DOHH2 (cell line): ENCODE measurements at regions not wholly inside any gene's neighbourhood (a gene's known extent, or its start where the extent isn't known, plus 50 kb on each side); places are given as distances from the start of the nearest gene placed in this dataset.
"Not testable (repeated sequence)": the region's sequence is repeated elsewhere in the genome, so short reads cannot be mapped to it uniquely, and the experiment has no call there.

ENCODE experiments used
- EZH2phosphoT487 ChIP-seq: fragments of 200-600 bp; sonication (generic); IDR thresholded peaks from 2 replicates; pipeline ENCODE4 v1.6.1; 2017; ENCODE audit warnings: borderline replicate concordance, mild to moderate bottlenecking, antibody characterized with exemption, low read length, moderate library complexity, mixed read lengths
- TF ChIP-seq, protein P1 (sequence below): fragments of 200-600 bp; sonication (generic); IDR thresholded peaks from one replicate; pipeline ENCODE4 v1.5.1; 2014; ENCODE audit warnings: antibody characterized with exemption, mild to moderate bottlenecking, low read depth, low read length; ENCODE audit not compliant: poor library complexity, severe bottlenecking

GRCh38 chr15:20188611-20189010, 353.0 kb downstream of the GOLGA6L6 start:
- TF ChIP-seq, protein P1, sequence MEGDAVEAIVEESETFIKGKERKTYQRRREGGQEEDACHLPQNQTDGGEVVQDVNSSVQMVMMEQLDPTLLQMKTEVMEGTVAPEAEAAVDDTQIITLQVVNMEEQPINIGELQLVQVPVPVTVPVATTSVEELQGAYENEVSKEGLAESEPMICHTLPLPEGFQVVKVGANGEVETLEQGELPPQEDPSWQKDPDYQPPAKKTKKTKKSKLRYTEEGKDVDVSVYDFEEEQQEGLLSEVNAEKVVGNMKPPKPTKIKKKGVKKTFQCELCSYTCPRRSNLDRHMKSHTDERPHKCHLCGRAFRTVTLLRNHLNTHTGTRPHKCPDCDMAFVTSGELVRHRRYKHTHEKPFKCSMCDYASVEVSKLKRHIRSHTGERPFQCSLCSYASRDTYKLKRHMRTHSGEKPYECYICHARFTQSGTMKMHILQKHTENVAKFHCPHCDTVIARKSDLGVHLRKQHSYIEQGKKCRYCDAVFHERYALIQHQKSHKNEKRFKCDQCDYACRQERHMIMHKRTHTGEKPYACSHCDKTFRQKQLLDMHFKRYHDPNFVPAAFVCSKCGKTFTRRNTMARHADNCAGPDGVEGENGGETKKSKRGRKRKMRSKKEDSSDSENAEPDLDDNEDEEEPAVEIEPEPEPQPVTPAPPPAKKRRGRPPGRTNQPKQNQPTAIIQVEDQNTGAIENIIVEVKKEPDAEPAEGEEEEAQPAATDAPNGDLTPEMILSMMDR, result not testable (repeated sequence)
- not testable (repeated sequence) for TF ChIP-seq EZH2phosphoT487
